BJ (cell line): ENCODE measurements at regions not wholly inside any gene's neighbourhood (a gene's known extent, or its start where the extent isn't known, plus 50 kb on each side); places are given as distances from the start of the nearest gene placed in this dataset.

Source experiments
- CTCF ChIA-PET: fragments of 350-600 bp; formaldehyde crosslinking; extraction: SDS; loops from one replicate; lab custom pipeline; 2021; ENCODE audit warnings: antibody characterized with exemption, inconsistent platforms; lab: Yijun Ruan, JAX
- POLR2A ChIA-PET: fragments of 300-600 bp; sonication (Branson Sonifier 250); formaldehyde crosslinking; extraction: SDS; loops from one replicate; lab custom pipeline; 2021; ENCODE audit warnings: antibody characterized with exemption; lab: Charles Lee
- DNase-seq: peaks from one replicate; pipeline ENCODE4 v3.0.0-alpha.2; 2011; ENCODE audit warnings: low read depth
- H3K27me3 ChIP-seq: 2 replicates; pipeline ENCODE4 v1.6.0; 2011; ENCODE audit warnings: low read length; ENCODE audit not compliant: control insufficient read depth, insufficient read depth
- H3K36me3 ChIP-seq: 2 replicates; pipeline ENCODE4 v1.5.1; 2011; ENCODE audit warnings: low read length; ENCODE audit not compliant: control insufficient read depth, insufficient read depth
- H3K4me3 ChIP-seq: 2 replicates; pipeline ENCODE4 v1.5.1; 2011; ENCODE audit warnings: low read depth, mild to moderate bottlenecking, control low read depth, low read length
- CTCF ChIP-seq: IDR thresholded peaks from 2 replicates; pipeline ENCODE4 v1.5.1; 2011; ENCODE audit warnings: low read depth, mild to moderate bottlenecking, control low read depth, inconsistent platforms, low read length, moderate library complexity; ENCODE audit not compliant: insufficient read depth

- no peaks in the 10 kb centered on the region for H3K36me3 ChIP-seq
- CTCF ChIA-PET, result interaction anchor here (1.2 kb wide), 1 partner anchor 18 kb away, joined by 6 read pairs; no protein-coding TSS in a partner anchor
- H3K4me3 ChIP-seq, result no peak overlapping the region
- H3K27me3 ChIP-seq, result no peaks in the 10 kb centered on the region
- DNase-seq, result no peak
- TF ChIP-seq CTCF, result no peak
- POLR2A ChIA-PET, result no interaction called here
These were observed 356.3 kb downstream of the EMP1 start for GRCh38 chr12:13552830-13553229.

GRCh38 chr12:13547283-13547682 is 350.8 kb downstream of the EMP1 start:
- Histone ChIP-seq H3K36me3 (no peaks in the 10 kb centered on the region), H3K4me3 (no peak overlapping the region), H3K27me3 (no peaks in the 10 kb centered on the region)
- no peak for DNase-seq
- TF ChIP-seq CTCF, result no peak
- POLR2A ChIA-PET, result no interaction called here
- CTCF ChIA-PET, result interaction anchor here (1.0 to 3.5 kb wide), 3 partner anchors 10 to 13 kb away, joined by 3 to 16 read pairs (median 14); no protein-coding TSS in a partner anchor

- Histone ChIP-seq H3K4me3 (no peak overlapping the region), H3K27me3 (no peaks in the 10 kb centered on the region), H3K36me3 (no peaks in the 10 kb centered on the region)
- DNase-seq, result no peak
- POLR2A ChIA-PET, result no interaction called here
- CTCF ChIA-PET, result interaction anchor here (0.7 to 3.5 kb wide), 3 partner anchors 9 to 174 kb away, joined by 3 to 16 read pairs (median 3); no protein-coding TSS in a partner anchor
- no peak for TF ChIP-seq CTCF
These were observed 349.7 kb downstream of the EMP1 start for GRCh38 chr12:13546231-13546630.

- ChIA-PET CTCF (interaction anchor here (1.0 kb wide), 1 partner anchor 303 kb away, joined by 3 read pairs; no protein-coding TSS in a partner anchor), POLR2A (no interaction called here)
- H3K27me3 ChIP-seq, result no peaks in the 10 kb centered on the region
- no peaks in the 10 kb centered on the region for H3K36me3 ChIP-seq
- H3K4me3 ChIP-seq, result no peak overlapping the region
- TF ChIP-seq CTCF, result no peak
- DNase-seq, result no peak
These were observed 342.5 kb downstream of the EMP1 start for GRCh38 chr12:13539051-13539450.

GRCh38 chr12:13538136-13538535 is 341.6 kb downstream of the EMP1 start:
- no peaks in the 10 kb centered on the region for H3K36me3 ChIP-seq
- no peak for TF ChIP-seq CTCF
- ChIA-PET CTCF (interaction anchor here (1.0 kb wide), 1 partner anchor 9 kb away, joined by 3 read pairs; no protein-coding TSS in a partner anchor), POLR2A (no interaction called here)
- H3K27me3 ChIP-seq, result no peaks in the 10 kb centered on the region
- H3K4me3 ChIP-seq, result no peak overlapping the region
- DNase-seq, result no peak
